DND-41 (cell line): ENCODE measurements at regions not wholly inside any gene's neighbourhood (a gene's known extent, or its start where the extent isn't known, plus 50 kb on each side); places are given as distances from the start of the nearest gene placed in this dataset.

ENCODE experiments used
- CTCF ChIP-seq: IDR thresholded peaks from 2 replicates; pipeline ENCODE4 v1.5.1; 2012; ENCODE audit warnings: borderline replicate concordance, low read length, moderate library complexity, mild to moderate bottlenecking; ENCODE audit not compliant: poor library complexity, severe bottlenecking; ENCODE audit errors: extremely low read depth
- EZH2 ChIP-seq: IDR thresholded peaks from 3 replicates; pipeline ENCODE4 v1.6.1; 2012; ENCODE audit warnings: borderline replicate concordance, low read depth, mild to moderate bottlenecking, moderate library complexity, low read length, inconsistent platforms; ENCODE audit not compliant: severe bottlenecking

- TF ChIP-seq CTCF = no peak
- no peak for TF ChIP-seq EZH2
These were observed 121.8 kb upstream of the PAX6 start for GRCh38 chr11:31932879-31933278.
